ENCODE measurements at regions not wholly inside any gene's neighbourhood (a gene's known extent, or its start where the extent isn't known, plus 50 kb on each side); places are given as distances from the start of the nearest gene placed in this dataset.

DNA sequence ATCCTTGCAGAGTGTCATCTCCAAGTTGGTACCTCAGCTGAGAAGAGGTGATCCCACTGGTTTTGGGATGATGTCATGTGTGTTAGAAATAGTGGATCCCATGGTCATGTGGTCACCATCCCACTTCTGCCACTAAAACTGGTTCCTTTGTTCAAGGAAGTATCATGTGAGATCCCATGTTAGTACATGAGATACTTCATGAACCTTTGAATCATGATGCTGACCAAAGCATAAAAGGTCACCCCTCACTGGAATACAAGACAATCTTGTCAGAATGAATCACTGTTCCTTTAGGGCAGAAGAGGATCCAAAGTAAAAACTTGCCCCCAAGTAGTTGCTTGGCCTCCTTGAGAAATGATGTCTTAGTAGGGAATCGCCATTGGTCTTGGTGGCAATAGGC, 150.9 kb upstream of the MOCS2 start:
- TF ChIP-seq, protein P1, sequence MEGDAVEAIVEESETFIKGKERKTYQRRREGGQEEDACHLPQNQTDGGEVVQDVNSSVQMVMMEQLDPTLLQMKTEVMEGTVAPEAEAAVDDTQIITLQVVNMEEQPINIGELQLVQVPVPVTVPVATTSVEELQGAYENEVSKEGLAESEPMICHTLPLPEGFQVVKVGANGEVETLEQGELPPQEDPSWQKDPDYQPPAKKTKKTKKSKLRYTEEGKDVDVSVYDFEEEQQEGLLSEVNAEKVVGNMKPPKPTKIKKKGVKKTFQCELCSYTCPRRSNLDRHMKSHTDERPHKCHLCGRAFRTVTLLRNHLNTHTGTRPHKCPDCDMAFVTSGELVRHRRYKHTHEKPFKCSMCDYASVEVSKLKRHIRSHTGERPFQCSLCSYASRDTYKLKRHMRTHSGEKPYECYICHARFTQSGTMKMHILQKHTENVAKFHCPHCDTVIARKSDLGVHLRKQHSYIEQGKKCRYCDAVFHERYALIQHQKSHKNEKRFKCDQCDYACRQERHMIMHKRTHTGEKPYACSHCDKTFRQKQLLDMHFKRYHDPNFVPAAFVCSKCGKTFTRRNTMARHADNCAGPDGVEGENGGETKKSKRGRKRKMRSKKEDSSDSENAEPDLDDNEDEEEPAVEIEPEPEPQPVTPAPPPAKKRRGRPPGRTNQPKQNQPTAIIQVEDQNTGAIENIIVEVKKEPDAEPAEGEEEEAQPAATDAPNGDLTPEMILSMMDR (IDR thresholded peaks at IDR 0.05) = no peak
- TF ChIP-seq EZH2 (IDR thresholded peaks at IDR 0.05; ENCODE audit: borderline replicate concordance, insufficient read depth, low read depth, low read length, poor library complexity, severe bottlenecking) = no peak

All from B cell (primary cell).